NCI-H446 treated with DMSO at 0.1 percent for 48 hours (cell line): ENCODE measurements at regions not wholly inside any gene's neighbourhood (a gene's known extent, or its start where the extent isn't known, plus 50 kb on each side); places are given as distances from the start of the nearest gene placed in this dataset.
"Not testable (repeated sequence)": the region's sequence is repeated elsewhere in the genome, so short reads cannot be mapped to it uniquely, and the experiment has no call there.

Source experiments
- DNase-seq: peaks from one replicate; lab custom pipeline; 2025; lab: John Stamatoyannopoulos, UW

DNA sequence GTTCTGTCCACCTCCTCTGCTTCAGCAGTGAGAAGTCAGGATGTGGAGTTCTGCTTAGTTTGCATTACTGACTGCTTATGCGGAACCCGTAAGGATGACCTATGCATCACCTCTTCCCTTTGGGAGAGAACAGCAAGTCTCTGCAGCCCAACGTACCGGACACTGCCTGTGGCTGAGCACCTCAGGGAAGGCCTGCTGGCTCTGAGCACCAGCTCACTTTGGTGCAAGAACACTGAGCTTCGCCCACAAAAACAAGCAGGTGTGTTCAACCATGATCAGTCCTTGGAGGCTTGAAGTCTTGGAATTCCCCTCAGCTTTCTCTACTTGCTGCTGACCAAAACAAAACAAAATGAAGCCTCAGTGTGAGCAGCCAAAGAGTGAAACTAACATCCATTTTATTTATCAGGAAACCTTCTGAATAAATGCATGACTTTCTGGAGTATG lies 52.7 kb upstream of the NCK2 start:
- no peak for DNase-seq

- DNase-seq, result no peak
These were observed 54.1 kb upstream of the NCK2 start for GRCh38 chr2:105690566-105690965.

GRCh38 chr2:105689484-105689883 lies 55.2 kb upstream of the NCK2 start:
- DNase-seq, result no peak

- no peak for DNase-seq
These were observed 55.8 kb upstream of the NCK2 start for GRCh38 chr2:105688946-105689345.

- no peak for DNase-seq
These were observed 58.1 kb upstream of the NCK2 start for GRCh38 chr2:105686588-105686987.

GRCh38 chr2:105683011-105683492 lies 61.7 kb upstream of the NCK2 start:
- no peak for DNase-seq

DNA sequence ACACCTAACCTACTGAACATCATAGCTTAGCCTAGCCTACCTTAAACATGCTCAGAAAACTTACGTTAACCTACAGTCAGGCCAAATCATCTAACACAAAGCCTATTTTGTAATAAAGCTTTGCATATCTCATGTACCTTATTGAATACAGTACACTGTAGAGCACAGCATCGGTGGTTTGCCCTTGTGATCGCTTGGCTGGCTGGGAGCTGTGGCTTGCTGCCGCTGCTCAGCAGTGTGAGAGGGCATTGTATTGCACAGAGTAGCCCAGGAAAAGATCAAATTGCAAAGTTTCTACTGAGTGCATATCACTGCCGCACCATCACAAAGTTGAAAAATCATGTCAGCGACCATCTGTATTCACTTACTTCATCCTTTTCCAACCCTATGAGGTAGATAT lies 62.3 kb upstream of the NCK2 start:
- no peak for DNase-seq

GRCh38 chr2:105681927-105682326 lies 62.8 kb upstream of the NCK2 start:
- DNase-seq, result no peak

DNA sequence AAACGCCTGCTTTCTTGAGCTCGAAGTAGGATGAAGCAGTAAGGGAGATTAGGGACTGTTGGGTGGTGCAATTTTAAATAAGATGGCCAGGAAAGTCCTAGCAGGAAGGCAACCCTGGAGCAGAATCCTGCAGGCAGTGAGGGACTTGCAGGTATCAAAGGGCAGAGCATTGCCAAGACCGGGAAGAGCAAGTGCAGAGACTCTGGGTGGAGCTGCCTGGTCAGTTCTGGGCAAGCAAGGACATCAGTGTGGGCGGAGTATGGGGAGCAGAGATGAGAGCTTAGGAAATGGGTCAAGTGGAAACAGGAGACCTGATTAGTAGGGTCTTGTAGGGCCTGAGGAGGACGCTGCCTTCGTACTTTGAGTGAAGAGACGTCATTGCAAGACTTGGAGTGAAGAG lies 64.4 kb upstream of the NCK2 start:
- DNase-seq, result no peak

GRCh38 chr2:105678346-105678745 lies 66.4 kb upstream of the NCK2 start:
- DNase-seq, result no peak

DNA sequence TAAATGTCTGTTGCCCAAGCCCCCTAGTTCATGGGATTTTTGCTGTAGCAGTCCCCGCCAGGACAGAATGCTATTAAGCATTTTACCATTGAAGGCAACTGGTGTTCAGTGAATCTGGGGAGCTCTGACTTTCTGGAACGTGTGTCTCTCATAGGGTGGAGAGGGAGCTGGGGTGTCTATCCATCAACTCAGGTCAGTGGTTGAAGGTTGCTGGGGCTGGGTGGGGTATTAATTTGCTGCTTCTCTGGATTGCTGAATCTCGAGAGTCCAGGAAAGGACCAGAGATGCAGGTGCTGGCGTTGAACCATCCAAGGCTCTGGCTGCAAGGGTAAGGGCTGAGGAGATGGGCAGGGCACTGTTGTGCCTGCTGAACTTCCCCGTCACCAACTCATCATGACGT lies 66.8 kb upstream of the NCK2 start:
- no peak for DNase-seq

GRCh38 chr2:105675841-105676240 lies 68.9 kb upstream of the NCK2 start:
- no peak for DNase-seq

DNA sequence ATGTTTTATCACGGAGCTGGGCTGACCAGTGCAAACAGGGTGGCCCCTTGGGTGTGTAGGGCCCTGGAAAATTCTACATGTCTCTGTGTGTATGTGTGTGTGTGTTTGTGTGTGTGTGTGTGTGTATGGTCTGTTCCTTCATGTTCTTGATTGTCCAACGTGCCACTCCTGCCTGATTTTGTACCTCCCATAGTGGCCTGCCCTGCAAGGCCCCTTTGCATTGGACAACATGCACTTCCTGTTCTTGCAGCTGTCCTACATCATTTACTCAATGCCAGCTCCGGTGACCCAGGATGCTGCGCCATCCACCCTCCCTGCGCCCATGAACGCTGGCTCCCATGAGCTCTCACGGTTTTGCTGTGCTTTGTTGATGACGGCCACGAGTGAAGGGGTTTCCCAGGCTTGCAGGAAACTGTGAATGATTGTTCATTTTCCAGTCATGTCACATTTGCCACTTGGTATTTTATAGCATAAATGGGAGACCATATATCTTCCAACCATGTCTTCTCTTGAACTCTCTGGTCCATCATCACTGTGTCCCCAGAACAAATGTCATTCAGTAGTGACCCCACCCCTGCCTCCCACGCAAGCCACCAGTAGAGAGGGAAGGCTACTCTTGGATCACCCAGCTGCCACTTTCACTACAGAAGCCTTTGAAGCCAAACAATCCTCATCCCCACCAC lies 69.7 kb upstream of the NCK2 start:
- DNase-seq, result no peak

DNA sequence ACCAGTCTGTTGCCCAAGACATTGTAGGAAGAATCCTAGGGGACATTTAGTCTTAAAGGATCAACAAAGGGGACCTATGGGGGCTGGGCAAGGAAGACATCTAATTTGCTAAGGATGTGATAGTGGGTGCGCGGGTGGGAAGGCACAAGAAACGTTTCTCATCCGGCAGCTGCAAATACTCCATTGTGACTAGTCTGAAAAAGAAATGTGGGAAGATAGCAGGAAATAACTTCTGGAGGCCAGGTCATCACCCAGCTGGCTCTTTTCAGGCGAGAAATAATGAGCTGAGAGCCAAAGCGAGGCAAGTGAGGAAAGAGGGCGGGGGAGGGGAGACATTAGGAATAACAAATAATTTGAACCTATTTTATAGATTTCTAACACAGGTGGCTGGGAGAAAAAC lies 70.3 kb upstream of the NCK2 start:
- no peak for DNase-seq

DNA sequence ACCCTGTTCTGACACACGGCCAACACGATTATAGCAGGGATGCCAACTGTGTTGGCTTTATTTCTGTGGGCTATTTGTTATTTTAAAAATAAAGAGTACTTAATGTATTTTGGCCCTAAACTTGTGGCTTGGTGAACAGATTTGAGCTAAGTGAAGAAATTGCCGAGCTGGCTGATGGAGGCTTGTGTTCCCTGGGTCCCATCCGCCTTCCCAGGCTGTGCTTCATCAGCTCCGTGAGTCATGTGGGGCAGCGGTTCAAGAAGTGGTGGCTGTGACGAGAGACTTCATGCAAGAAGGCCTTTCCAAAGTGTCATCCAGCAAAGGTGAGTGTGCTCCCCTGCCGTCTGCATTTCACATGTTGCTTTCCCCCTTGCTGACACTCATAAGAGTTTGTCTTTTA lies 73.6 kb upstream of the NCK2 start:
- DNase-seq, result peak; percentile 52

DNA sequence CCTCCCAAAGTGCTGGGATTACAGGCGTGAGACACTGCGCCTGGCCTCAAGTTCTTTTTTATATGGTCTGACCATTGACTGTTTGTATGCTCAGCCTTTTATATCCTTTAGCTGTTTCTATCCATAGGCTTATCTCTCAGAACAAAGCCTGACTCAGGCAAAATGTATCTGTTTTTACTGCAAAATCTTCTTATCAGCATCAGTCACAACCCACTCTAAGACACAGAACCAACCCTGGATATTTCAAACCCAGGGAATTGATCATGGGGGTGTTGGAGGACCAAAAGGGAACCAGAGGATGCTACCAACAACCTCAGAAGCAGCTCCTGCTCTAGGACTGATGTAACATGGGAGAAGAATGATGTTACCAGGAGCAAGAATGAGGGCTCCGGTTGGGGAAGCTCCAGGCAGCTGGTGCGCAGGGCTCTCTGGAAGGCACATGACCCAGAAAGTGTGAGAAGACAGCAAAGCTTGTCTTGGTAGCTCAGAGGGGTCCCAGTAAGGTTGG lies 75.3 kb upstream of the NCK2 start:
- DNase-seq, result no peak

- no peak for DNase-seq
These were observed 79.2 kb upstream of the NCK2 start for GRCh38 chr2:105665480-105665879.

DNA sequence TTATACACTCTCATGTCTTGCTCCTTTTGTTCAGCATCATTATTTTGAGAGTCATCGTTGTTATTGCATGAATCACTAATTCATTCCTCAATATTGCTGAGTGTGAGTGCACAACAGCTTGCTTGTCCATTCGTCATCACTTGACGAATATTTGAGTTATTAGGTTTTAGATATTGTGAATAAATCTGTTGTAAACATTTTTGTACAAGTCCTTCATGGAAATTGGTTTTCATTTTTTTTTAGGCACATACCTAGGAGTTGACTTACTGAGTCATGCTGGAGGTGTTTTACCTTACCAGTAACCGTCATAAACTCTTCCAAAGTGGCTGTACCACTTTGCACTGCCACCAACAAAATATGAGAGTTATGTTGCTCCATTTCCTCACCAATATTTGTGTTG lies 84.2 kb upstream of the NCK2 start:
- DNase-seq, result no peak

GRCh38 chr2:105655723-105656606 lies 88.7 kb upstream of the NCK2 start:
- not testable (repeated sequence) for DNase-seq

GRCh38 chr2:105655244-105655643 lies 89.5 kb upstream of the NCK2 start:
- no peak for DNase-seq

- no peak for DNase-seq
These were observed 90.2 kb upstream of the NCK2 start for GRCh38 chr2:105654474-105655004.

- no peak for DNase-seq
These were observed 91.4 kb upstream of the NCK2 start for GRCh38 chr2:105653302-105653701.
